Neural cell (in vitro differentiated cells): ENCODE measurements at regions not wholly inside any gene's neighbourhood (a gene's known extent, or its start where the extent isn't known, plus 50 kb on each side); places are given as distances from the start of the nearest gene placed in this dataset.

Experiments used
- MXI1 ChIP-seq: fragments of 450-650 bp; conservative IDR thresholded peaks from 2 replicates; pipeline ENCODE4 v1.6.1; 2014; ENCODE audit warnings: antibody characterized with exemption, mild to moderate bottlenecking; ENCODE audit not compliant: poor library complexity, severe bottlenecking
- TAF1 ChIP-seq: IDR thresholded peaks from 2 replicates; pipeline ENCODE4 v1.6.1; 2012; ENCODE audit warnings: low read depth
- TF ChIP-seq, protein P1 (sequence below): fragments of 450-650 bp; IDR thresholded peaks from 2 replicates; pipeline ENCODE4 v1.5.1; 2014; ENCODE audit warnings: antibody characterized with exemption, mild to moderate bottlenecking, moderate library complexity; ENCODE audit not compliant: poor library complexity, severe bottlenecking

- TF ChIP-seq TAF1 (no peak), MXI1 (no peak)
- TF ChIP-seq, protein P1, sequence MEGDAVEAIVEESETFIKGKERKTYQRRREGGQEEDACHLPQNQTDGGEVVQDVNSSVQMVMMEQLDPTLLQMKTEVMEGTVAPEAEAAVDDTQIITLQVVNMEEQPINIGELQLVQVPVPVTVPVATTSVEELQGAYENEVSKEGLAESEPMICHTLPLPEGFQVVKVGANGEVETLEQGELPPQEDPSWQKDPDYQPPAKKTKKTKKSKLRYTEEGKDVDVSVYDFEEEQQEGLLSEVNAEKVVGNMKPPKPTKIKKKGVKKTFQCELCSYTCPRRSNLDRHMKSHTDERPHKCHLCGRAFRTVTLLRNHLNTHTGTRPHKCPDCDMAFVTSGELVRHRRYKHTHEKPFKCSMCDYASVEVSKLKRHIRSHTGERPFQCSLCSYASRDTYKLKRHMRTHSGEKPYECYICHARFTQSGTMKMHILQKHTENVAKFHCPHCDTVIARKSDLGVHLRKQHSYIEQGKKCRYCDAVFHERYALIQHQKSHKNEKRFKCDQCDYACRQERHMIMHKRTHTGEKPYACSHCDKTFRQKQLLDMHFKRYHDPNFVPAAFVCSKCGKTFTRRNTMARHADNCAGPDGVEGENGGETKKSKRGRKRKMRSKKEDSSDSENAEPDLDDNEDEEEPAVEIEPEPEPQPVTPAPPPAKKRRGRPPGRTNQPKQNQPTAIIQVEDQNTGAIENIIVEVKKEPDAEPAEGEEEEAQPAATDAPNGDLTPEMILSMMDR, result no peak
These were observed 77.1 kb upstream of the PABPC4L start for GRCh38 chr4:134278675-134279074.
